SH-SY5Y (cell line): ENCODE measurements at regions not wholly inside any gene's neighbourhood (a gene's known extent, or its start where the extent isn't known, plus 50 kb on each side); places are given as distances from the start of the nearest gene placed in this dataset.

Source experiments
- GATA2 ChIP-seq: IDR thresholded peaks from 2 replicates; pipeline ENCODE4 v1.6.1; 2011; ENCODE audit warnings: mild to moderate bottlenecking, low read depth, low read length
- GATA3 ChIP-seq: IDR thresholded peaks from 2 replicates; pipeline ENCODE4 v1.6.1; 2011; ENCODE audit warnings: low read depth, mild to moderate bottlenecking, low read length, moderate library complexity

DNA sequence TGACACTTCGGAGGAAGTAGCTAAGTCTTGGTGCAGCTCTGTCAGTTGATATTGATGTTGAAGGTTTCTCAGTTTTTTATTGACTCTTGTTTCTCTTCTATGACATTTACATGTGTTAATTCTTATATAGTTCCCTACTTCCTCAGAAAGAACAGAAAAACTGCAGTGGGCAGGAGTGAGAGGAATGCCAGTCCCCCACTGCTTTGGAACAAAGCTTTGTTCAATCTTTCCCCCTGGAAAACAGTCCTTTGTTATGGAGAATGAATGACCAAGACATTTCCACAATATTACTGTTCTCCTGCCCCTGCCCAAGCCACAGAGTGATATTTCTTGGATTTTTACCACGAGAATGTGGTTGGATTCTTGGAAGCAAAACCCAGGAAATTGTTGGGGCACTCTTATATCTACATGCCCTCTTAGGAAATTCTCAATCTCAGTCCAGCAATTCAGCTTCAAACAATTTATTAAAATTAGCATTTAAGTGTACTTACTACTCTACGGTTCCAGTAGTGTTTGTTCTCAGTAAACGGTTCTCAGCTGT lies 258.0 kb upstream of the KCND2 start:
- TF ChIP-seq GATA2 (no peak), GATA3 (no peak)
